Suppressor macrophage treated with lipopolysaccharide for 4 hours (primary cell): ENCODE measurements at regions not wholly inside any gene's neighbourhood (a gene's known extent, or its start where the extent isn't known, plus 50 kb on each side); places are given as distances from the start of the nearest gene placed in this dataset.

Experiments
- DNase-seq: peaks from one replicate; pipeline ENCODE4 v3.0.0-alpha.2; 2020

DNA sequence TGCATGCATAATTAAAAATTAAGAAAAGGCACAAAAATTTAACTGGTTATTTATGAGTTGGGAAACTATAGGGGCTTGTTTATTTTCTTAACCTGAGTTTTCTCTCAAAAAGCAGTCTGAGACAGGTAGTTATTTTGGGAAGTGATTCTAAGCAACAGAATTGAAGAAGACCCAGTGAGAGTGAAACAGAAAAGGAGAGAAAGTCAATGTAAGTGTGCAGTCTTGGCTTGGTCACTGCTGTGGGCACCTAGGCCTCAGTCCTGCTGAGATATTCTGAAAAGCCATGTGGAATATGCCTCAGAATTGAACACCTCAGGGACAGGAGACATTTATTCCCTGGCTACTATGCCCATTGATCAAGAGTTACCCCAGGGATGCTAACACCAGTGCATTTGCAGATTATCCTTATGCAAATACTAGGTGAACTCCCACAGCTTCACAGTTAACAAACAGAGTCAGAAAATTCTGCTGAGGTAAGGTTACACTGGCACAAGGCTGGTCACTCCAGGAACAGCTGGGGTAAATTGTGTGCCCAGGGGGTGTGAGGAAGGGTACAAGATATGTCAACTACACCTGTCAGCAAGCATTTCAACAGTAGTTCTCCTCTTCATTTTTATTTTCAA lies 222.7 kb downstream of the EFHB start:
- no peak for DNase-seq

DNA sequence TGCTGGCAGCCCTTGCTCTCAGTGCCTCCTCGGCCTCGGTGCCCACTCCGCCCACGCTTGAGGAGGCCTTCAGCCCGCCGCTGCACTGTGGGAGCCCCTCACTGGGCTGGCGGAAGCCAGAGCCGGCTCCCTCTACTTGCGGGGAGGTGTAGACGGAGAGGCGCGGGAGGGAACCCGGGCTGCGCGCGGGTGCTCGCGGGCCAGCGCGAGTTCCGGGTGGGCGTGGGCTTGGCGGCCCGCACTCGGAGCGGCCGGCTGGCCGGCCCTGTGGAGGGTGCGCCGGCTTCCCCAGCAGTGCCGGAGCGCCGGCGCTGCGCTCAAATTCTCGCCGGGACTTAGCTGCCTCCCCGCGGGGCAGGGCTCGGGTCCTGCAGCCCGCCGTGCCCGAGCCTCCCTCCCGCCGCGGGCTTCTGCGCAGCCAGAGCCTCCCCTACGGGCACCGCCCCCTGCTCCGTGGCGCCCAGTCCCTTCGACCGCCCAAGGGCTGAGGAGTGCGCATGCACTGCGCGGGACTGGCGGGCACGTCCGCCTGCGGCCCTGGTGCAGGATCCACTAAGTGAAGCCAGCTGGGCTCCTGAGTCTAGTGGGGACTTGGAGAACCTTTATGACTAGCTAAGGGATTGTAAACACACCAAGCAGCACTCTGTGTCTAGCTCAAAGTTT lies 231.5 kb downstream of the EFHB start:
- no peak for DNase-seq

DNA sequence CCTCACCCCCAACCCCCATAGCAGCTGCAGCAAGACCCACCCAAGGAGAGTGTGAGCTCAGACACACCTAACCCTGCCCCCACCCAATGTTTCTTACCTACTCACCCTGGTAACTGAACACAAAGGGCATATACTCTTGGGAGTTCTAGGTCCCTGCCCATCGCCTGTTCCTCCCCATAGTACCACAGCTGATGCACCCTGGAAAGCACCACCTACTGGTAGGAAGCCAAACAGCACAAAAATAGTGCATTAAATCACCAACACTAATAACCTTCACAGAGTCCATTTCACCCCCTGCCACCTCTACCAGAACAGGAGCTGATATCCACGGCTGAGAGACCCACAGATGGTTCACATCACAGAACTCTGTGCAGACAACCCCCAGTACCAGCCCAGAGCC lies 245.2 kb downstream of the EFHB start:
- no peak for DNase-seq

- no peak for DNase-seq
These were observed 265.9 kb downstream of the EFHB start for GRCh38 chr3:19668163-19668562.

DNA sequence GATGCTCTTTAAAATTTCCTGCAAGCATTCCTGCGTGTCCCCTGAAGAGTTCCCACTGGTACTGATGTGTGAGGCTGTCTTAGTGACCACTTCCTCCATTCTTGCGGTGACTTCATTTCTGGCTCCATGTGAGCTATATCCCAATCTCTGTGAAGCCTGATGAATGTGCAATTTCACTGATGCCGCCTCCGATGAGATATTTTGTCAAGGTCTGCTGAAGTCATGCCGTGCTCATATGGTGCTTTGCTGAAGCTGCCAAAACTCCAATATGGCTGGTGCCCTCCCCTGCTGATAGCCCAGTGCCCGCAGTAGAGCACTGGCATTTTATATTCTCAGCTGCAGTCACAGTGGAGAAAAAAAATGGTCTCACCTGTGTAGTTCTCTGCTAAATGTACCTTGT lies 271.5 kb downstream of the EFHB start:
- no peak for DNase-seq

- no peak for DNase-seq
These were observed 281.7 kb downstream of the EFHB start for GRCh38 chr3:19652336-19652735.

GRCh38 chr3:19645093-19645492 lies 288.9 kb downstream of the EFHB start:
- DNase-seq, result no peak

GRCh38 chr3:19644405-19644804 lies 289.6 kb downstream of the EFHB start:
- peak; percentile 2 for DNase-seq

- no peak for DNase-seq
These were observed 292.6 kb downstream of the EFHB start for GRCh38 chr3:19641408-19641807.

- DNase-seq, result no peak
These were observed 301.6 kb downstream of the EFHB start for GRCh38 chr3:19632099-19633074.

DNA sequence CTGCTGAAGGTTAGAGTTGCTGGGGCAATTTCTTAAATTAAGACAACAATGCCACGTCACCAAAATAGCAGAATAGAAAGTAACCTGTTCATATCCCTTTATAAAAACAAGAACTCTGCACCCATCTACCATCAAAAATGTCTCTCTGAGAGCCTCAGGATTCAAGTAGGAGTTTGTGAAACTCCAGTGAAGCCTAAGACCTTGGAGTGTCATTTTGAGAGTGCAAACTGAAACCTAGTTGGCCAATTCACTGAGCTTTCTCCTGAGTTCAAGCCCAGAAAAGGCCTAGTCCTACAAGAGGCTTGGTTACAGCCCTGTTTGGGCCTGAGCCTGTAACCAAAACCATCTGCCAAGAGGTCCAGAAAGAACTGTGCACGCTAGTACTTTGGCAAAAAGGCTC lies 335.1 kb downstream of the EFHB start:
- DNase-seq, result no peak

DNA sequence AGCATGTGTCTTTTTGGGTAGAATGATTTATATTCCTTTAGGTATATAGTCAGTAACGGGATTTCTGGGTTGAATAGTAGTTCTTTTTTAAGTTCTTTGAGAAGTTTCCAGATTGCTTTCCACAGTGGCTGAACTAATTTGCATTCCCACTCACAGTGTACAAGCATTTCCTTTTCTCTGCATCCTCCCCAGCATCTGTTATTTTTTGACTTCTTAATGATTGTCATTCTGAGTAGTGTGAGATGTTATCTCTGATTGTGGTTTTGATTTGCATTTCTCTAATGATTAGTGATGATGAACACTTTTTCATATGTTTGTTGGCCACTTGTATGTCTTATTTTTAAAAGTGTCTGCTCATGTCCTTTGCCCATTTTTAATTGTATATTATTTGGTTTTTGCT lies 337.6 kb downstream of the EFHB start:
- DNase-seq, result no peak

DNA sequence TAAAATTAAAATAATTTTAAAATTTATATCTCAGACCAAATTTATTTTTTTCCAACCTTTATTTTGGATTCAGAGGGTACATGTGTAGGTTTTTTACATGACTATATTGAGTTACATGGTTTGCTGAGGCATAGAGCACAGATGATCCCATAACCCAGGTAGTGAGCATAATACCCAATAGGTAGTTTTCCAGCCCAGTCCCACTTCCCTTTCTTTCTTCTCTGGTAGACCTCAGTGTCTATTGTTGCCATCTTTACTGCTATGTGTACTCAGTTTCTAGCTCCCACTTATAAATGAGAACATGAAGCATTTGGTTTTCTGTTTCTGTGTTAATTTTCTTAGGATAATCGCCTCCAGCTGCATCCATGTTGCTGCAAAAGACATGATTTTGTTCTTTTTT lies 338.1 kb downstream of the EFHB start:
- no peak for DNase-seq
